ENCODE measurements at regions not wholly inside any gene's neighbourhood (a gene's known extent, or its start where the extent isn't known, plus 50 kb on each side); places are given as distances from the start of the nearest gene placed in this dataset.
A peak's percentile ranks its signal among the peaks of the same experiment; 100 is the strongest.

DNA sequence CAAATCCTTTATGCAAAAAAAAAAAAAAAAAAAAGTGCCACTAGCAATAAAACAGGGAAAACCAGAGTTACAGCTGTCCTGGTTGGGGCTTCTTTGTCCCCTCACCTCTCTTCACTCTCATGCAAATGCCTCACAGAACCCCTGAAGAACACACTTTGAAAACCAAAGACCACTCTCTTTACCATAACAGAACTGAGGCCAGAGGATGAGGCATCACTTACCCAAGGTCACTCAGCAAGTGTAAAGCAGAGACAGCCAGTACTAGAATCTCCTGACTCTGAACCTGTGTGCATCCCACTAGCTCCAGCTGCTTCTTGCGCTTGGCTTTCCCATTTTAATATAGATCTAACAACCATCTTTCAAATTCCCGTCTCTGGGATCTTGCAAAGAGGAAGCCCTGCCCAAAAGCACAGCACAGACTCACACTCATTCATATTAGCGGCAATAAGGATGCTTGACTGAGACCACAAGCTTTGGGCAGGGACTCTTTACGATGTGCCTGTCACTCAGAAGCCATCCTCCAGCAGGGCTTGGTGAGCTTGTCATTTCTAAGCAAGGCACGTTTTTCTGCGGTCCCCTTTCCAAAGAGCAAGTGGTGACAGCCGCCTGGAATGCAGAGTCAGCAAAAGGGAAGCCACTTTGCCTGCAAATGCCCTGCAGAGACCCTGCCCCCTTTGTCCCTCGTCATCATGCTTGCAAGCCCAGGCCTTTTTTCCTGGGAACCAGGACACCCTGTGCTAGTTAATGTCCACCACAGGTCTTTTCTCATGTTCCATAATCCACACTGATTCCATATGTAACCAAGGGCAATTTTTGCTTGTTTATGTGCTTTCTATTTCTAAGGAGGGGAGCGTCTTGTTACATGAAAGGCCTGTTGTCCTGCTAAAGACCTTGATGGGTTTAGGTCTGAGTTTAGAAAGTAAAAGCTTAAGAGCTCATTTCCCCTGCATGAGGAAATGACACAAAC lies 76.5 kb upstream of the NFIA start (continued):
- no peak for TF ChIP-seq EZH2 (IDR thresholded peaks at IDR 0.05; ENCODE audit: low read depth, low read length, severe bottlenecking)
- no peak for TF ChIP-seq TAF7 (optimal IDR thresholded peaks at IDR 0.05; ENCODE audit: borderline replicate concordance, low read depth, low read length)
- no peak; the same call in 1 of the 2 replicates for TF ChIP-seq RBBP5 (IDR thresholded peaks at IDR 0.05; ENCODE audit: borderline replicate concordance, low read depth, low read length)
- TF ChIP-seq BRCA1 (IDR thresholded peaks at IDR 0.05; ENCODE audit: low read depth, low read length): no peak
- peak in 1 of 2 experiments; percentile 76; a peak in 2 of 4 replicates for TF ChIP-seq SIN3A (conservative IDR thresholded peaks at IDR 0.05 in 1 of 2, IDR thresholded peaks at IDR 0.05 in 1 of 2; ENCODE audit: low read depth in 1 of 2, low read length in 2 of 2)
- no peak for TF ChIP-seq SP2 (IDR thresholded peaks at IDR 0.05; ENCODE audit: low read length)
- TF ChIP-seq RXRA (IDR thresholded peaks at IDR 0.05; ENCODE audit: insufficient read depth, low read depth, low read length): no peak
- no peak for TF ChIP-seq SIX5 (IDR thresholded peaks at IDR 0.05; ENCODE audit: low read depth, low read length)
- TF ChIP-seq POLR2A (IDR thresholded peaks at IDR 0.05; ENCODE audit: control extremely low read depth in 1 of 2, low read depth in 2 of 2, low read length in 2 of 2): no peak; a peak in 1 of 3 replicates
- TF ChIP-seq CEBPB (IDR thresholded peaks at IDR 0.05; ENCODE audit: low read depth, low read length): no peak
- TF ChIP-seq TBP (IDR thresholded peaks at IDR 0.05; ENCODE audit: low read depth, low read length): 0 out of 2 replicates have a peak, but pooled peaks have one; percentile 18
- peak; percentile 97 for TF ChIP-seq MAFK (IDR thresholded peaks at IDR 0.05; ENCODE audit: low read depth, low read length)
- TF ChIP-seq, protein P1, sequence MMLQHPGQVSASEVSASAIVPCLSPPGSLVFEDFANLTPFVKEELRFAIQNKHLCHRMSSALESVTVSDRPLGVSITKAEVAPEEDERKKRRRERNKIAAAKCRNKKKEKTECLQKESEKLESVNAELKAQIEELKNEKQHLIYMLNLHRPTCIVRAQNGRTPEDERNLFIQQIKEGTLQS (IDR thresholded peaks at IDR 0.05; ENCODE audit: insufficient read depth, low read depth, low read length): no peak
